GM18868 (cell line): ENCODE measurements at regions not wholly inside any gene's neighbourhood (a gene's known extent, or its start where the extent isn't known, plus 50 kb on each side); places are given as distances from the start of the nearest gene placed in this dataset.

ENCODE experiments used
- ATAC-seq: cut with Tn5 transposase; IDR thresholded peaks from one replicate; pipeline ENCODE4 v1.9.1; 2021; ENCODE audit warnings: mild to moderate bottlenecking, moderate library complexity; ENCODE audit not compliant: unreplicated experiment

DNA sequence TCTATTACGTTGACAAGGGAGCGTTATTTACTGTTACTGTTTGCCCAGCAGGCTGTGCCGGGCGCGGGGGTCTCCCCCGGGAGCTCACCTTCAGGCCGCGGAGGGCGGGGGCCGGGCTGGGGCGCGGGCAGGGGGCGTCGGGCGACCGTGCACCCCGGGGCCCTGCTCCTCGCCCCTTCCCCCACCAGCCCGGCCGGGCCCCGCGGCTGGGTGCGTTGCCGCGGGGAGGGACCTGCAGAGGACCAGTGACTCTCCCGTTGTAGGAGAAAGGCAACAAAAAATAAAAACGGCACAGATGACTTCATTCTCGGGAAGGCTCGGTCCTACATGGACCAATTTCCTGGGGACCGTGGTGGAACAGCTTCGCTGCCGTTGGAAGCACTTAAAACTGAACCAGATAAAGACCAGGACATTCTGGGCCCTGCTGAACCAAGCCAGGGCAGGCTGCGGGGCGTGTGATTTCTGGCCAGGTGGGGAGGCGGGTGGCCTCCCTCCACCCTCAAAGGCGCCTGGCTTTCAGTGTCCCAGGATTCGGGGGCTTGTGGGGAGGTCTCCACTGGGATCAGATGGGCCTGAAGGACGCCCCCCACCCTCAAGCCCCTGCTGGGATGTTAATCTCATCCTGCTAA is 57.4 kb downstream of the IGLL1 start:
- ATAC-seq: no peak

DNA sequence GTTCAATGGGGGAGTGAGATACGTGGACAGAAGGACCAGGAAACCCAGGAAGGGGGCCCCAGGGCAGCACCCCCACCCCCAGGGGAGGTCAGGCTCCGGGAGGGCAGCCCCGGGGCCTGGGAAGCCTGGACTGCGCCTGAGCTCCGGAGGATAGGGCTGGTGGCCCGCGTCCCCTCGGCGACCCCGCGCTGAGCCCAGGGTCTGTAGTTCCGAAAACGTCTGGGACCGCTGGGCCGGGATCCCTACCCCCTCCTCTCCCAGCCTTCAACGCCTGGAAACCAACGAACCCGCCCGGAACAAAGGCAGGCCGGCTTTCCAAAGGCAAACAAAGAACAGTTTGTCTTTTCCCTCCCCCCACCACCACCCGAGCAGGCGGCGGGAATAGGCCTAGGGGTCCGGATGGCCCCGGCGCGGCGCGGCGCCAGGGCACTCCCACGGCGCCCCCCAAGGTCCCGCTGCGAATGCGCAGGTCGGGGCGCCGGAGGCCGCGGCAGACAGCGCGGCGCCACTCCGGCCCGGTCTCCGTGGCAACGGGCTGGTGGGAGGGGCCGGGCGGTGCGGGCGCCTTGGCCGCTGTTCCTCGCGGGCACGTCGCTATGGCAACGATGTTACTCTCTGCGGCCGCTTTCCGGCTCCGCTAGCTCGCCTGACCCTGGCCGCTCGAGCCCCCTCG is 58.5 kb downstream of the IGLL1 start:
- ATAC-seq: peak; percentile 74

DNA sequence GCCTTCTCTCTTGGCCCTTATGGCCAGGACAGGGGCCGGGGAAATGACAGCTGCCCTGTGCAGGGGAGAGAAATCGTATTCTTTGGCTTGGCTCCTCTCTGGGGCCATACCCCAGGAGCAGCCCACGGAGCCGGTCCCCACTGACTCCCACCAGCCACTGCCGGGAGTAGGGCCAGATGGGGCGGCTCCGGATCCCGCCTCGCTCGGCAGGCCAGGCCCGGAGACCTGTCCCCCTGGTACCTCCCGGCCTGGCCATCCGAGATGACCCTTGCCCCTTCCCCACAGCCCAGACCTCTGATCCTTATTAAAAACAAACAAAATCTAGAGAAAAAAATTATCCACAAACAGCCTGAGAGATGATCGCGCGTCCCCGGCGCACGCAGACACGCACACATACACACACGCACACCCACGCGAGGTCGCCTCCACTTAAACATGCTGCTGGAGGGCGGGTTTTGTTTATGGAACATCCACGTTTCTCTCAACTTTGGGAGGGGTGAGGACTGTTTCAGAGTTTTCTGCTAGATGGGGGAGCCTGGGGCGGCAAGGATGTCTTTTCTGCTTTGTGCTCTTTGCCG is 59.1 kb downstream of the IGLL1 start:
- ATAC-seq: no peak

DNA sequence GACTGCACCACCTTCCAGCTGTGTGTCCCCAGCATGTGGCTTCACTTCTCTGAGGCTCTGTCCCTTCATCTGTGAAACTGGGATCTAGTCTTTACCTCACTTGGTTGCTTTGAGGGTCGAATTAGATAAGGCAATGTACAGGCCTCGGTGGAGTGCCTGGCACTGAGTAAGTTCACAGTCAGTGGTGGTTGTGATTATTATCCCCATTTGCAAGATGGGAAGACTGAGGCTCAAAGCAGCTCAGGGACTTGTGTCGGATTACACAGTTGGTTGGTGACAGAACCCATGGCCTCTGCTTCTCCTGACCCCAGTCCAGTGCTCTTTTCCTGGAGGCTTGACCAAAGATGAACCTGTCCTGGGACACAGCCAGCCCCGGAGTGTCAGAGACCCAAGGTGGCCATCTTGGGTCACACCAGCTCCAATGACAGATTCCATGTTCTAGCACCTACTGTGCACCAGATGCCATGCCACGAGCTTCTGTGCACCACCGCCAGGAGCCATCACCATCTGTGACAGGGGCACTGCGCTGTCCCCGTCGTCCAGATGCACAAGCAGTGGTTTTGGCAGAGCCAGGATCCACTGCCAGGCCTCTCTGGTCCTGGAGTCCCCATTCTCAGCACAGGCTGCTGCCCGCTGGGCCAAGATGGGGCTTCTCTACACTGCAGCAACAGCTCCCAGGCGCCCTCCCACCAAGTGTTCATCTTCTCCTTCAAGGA is 60.5 kb downstream of the IGLL1 start:
- ATAC-seq: no peak

DNA sequence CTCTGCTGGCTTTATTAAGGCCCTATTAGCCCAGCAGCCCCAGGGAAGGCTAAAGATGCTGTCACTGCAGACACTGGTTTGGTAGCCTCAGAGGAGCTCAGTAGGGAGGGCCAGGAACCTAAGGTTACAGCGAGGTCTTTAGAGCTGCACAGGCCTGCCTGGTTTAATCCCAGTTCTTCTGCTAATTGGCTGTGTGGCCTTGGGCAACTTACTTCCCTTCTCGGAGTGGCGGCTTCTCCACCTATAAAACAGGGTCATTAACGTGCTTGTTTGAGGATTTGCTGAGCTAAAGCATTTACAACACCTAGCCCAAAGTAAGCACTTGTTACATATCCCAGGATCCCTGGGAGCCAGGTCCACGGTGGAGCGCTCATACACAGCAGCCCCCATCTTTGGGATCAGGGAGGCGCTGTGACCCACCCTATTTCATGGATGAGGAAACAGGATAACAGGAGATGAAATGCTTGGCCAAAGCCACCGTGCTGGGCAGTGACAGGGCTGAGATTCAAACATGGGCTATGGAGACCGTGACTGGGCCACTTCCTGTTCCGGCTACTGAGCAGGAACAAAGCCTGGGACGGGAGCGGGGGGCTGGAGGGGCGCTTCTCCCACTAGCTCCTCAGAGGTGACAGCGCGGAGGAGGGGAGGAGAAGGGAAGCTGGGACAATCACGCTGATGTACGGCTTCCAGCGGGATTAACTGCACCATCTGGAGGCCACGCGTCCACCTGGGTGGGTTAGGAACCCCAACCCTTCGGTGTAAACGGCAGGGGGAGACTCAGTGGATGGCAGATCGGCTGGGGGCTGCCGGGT is 61.5 kb downstream of the IGLL1 start:
- no peak for ATAC-seq

DNA sequence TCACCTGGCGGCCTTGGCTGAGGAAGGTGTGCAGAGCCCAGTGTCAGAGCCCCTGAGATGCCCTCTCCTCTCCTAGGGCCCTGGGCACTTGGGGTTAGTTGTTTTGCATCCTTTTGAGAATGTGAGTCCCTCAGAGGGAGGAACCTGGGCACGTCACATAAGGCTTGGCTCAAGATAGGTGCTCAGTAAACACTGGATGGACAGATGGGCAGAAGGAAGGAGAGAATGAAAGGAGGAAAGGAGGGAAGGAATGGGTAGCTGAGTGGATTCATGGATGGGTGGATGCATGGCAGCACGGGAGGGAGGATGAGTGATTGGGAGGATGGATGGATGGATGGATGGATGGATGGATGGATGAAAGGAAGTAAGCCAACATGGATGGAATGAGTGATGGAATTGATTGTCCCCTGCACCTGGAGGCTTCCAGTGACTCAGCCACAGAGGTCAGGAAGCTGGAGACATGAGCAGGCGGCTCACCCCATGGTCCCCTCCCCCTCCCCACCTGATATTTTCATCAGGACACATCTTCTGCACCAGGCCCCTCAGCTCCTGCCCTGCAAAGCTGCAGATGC is 62.2 kb downstream of the IGLL1 start:
- no peak for ATAC-seq

DNA sequence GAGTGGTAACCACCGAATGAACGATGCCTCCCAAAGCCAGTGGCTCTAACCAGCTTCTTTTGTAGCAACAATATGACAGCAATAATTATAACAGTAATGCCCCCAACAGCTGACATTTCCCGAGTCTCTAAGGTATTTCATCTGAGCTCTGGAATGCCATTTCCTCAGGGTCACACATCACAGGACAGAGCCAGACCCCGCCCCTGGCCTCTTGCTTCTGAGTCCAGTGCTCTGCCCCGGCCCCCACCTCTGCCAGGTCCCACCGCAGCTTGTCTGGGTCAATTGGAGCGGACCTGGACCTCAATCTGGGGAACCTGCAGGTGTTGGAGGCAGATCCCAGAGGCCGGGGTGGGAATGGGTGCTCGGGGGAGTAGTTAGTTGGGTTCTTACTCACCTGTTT is 63.8 kb downstream of the IGLL1 start:
- no peak for ATAC-seq

DNA sequence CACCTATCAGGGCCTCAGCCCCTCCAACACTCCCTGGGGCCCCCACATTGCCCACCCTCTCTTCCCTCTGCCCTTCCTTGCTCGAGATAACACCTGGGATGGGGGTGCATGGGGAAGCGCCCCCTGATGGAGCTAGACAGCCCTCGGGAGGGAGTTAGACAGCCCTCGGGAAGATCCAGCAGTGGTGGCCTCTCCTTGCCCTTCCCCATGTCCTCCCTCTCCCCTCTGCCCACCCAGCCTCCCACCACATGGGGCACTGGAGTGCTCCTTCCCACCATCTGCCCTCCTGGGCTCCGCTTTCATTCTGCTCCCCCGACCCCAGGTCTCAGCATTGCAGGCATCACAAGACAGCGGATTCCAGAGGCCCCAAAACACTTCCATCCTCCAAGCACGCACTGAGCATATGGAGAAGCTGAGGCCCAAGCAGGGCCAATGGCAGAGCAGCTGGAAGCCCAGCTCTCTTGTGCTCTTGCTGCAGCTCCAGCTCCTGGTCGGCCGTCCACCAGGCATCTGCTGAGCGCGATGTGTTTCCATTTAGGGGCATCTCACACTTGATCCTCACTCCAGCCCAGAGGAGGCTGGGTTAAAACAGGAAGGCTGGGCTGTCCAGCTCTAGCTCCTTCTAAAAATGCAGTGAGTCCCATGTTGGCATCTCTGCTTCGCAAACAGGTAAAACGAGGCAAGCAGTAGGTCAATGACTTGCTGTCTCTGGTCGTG is 65.6 kb downstream of the IGLL1 start:
- no peak for ATAC-seq

DNA sequence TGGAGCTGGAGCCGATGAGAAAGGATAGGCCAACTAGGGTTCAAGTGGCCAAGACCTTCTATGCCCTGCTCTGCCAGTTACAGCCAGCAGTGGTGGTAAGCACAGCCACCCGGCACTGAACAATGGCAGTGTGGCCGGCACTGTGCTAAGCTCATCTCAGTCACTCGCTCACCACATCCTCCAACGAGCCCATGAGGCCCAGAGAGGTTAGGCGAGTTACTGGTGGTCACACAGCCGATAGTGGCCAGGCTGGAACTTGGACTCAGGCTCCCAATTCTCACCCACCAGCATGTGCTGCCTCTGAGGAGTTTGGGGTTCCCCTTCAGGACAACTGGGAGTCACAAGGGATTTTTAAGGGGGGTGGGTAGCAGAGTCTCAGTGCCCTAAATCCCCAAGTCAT is 66.4 kb downstream of the IGLL1 start:
- no peak for ATAC-seq

DNA sequence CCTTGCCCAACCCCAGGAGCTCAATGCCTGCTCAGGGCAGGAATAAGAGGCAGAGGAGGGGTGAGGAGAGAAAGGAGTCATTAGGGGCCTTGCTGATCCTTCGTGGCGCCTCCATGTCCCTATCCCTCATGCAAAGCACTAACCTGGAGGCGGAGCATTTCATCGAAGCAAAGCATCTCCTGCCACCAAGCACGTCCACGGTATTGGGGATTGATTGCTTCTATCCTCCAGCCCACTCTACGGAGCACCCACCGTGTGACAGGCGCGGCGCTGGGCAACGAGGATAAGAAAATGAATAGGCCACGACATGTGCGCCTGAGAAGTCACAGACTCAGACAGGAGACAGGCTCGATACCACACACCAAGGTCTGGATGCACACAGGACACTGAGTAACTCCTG is 67.0 kb downstream of the IGLL1 start:
- no peak for ATAC-seq

DNA sequence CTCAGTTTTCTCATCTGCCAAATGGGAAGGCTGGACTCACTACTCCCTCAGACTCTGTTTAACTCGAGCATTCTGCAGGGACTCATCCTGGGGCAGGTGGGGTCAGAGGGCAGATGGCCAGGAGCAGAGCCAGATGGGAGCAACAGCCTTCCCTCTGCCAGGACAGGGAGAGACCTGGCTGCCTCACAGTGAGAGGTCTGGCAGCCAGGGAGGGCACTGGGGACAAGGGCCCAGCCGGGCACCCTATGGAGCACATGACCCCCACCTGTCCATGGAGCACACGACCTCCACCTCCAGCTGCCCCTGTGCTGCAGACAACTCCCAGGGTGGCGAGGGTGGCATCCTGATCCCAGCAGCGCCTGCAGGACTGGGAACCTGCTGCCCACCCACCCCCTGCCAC is 67.4 kb downstream of the IGLL1 start:
- ATAC-seq: no peak

DNA sequence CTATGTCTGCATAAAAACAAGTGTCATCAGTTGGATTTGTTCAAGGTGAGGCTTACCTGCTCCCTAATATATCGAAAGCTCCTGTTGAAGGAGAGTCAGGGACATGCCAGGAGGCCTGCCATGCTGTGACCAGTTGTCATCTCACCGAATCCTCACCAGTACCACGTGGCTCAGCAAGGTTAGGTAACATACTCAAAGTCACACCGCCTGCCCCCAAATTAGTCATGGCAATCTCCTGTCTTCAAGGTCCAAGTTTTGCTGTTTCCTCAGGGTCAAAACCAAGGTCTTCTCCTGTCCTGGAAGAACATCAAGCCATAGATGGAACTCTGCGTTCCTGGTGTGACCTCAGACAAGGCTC is 67.8 kb downstream of the IGLL1 start:
- no peak for ATAC-seq

DNA sequence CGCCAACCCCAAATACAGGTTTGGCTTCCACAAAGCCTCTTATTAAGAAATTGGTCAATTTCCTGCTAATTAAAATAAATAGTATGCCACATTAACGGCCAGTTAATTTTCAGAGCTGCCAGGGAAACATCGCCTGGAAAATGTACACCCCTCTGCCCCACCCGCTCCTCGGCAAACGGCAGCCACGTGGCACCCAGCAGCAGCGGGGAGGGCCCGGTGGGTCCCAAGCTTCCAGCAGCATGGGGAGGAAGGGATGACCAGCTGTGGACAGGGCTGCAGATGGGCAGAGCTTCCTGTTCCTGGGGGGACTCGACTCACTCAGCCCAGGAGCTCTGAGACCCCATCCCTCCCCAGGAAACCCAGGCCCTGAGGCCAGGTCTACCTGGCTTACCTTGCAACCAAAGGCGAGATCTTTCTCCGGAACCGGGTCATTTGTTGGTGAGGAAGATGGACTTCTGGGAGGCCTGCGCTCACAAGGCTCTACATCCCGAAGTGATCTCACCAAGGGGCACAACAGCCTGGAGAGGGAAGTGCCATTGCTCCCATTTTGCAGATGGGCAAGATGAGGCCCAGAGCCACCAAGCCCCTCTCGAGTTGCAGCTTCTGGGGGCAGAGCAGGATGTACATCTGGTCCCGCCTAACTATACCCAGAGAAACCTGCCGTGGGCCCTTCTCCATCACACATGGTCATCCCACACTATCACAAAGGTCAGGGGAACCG is 68.3 kb downstream of the IGLL1 start:
- no peak for ATAC-seq

DNA sequence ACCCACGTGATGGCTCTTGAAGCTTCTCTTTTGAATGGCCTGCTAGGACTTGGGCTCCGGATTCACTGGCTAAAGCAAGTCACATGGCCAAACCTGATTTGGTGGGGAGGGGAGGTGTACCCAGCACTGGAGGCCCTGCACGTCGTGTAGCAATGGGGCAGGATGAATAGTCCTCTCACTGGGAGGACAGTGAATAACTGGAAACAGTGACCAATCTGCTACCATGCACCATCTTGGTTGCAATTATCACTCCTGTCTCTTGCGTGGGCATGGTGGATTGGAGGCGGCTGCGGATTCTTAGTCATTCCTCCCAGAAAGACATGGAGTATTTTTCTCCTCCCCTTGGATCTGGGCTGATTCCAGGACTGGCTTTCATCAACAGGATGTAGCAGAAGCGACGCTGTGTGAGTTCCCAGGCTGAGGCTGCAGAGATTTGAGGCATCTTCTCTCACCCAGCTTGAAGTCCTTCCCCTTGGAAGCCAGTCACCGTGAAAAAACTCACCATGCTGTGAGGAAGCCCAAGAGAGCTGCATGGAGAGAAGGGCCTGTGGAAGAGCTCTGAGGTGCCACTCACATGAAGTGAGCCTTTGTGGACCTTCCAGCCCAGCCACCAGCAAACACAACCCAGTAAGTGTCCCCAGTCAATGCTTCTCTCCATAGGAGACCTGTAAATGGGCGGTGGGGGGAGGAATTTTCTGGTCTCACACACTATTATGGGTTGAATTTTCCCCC is 70.4 kb downstream of the IGLL1 start:
- no peak for ATAC-seq

DNA sequence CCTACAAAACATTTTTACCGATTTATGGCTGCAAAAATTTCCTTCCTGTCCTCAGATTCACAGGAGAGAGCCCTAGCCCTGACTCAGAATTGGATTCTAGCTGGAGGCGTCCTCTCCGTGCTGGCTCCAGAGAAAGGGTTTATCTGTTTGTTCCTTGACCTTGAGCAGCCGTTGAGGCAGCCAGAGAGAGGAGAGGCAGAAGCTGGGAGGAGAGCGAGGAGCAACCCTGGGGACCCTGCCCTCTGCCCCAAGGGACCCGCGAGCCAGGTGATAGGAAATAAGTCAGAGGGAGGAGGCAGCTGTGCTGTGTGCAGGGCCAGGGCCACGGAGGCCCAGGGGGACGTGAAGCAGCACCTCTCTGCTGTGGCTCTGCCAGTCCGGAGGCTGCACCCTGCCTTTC is 75.6 kb downstream of the IGLL1 start:
- ATAC-seq: no peak

DNA sequence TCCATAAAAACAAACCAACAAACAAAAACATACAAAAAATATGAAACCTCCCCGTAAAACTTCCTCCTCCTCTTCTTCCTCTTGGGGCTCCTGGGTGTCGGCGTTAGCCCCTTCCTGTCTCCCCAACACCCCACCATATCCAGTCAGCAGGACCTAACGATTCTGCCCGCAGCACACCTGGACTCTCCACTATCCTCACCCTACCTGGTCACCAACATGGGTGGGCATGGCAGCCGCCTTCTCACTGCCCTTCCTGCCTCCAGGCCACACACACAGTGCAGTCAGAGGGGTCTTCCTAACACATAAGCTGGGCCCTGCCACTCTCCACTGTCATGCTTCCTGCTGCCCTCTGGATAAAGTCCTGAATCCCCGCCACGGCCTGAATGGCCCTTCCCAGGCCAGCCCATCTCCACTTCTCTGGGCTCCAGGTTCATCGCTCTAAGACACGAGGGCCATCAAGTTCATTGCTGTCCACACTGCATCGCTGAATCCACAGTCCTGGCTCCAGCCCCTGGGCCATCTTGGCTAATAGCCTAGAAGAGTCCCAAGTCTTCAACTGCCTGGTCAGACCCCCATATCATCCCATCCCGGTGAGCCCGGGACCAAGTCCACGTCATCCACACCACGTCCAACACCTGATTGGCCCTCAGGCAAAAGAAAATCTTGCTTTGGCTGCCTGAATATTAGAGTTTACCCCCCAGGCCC is 76.2 kb downstream of the IGLL1 start:
- ATAC-seq: no peak

DNA sequence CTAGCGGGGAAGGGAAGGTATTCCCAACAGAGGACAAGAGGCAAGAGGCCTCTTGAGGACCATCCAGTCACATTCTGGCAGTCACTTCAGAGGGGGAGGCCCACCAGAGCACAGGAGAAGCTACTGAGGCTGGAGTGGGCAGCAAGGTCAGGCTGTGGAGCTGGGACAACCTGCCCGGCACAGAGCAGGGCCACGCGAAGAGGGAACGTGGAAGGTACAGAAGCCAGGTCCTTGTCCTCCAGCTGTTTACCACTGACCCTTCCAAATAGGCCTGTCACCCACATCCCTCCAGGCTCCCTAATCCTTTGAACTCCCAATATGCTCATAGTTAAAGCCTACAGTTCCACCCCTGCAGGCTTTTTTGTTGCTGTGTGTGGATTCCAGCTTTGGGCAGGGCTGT is 76.9 kb downstream of the IGLL1 start:
- ATAC-seq: no peak

DNA sequence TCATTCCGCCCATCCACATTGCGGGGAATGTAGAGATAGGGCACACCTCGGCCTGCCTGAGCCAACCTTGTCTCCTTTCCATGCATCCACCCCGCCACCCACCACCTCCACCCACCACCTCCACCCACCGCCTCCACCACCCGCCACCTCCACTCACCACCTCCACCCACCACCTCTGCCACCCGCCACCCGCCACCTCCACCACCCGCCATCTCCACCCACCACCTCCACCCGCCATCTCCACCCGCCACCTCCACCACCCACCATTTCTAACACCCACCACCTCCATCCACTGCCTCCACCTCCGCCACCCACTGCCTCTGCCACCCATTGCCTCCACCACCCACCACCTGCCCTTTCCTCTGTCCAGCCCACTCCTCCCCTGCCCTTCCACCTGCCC is 78.4 kb downstream of the IGLL1 start:
- ATAC-seq: no peak
